GM23338 (cell line): ENCODE measurements at regions not wholly inside any gene's neighbourhood (a gene's known extent, or its start where the extent isn't known, plus 50 kb on each side); places are given as distances from the start of the nearest gene placed in this dataset.

Source experiments
- ATAC-seq: fragments of 200-7000 bp; cut with Tn5 transposase; 3 replicates; pipeline ENCODE4 v1.9.1; 2020
- DNase-seq: peaks from one replicate; pipeline ENCODE4 v3.0.0-alpha.2; 2015; ENCODE audit warnings: low spot score
- H2AFZ ChIP-seq: fragments of 200-600 bp; sonication (generic); 2 replicates; pipeline ENCODE4 v1.8.0; 2016; ENCODE audit warnings: antibody characterized with exemption, mild to moderate bottlenecking, moderate library complexity
- H3F3A ChIP-seq: fragments of 200-600 bp; sonication (generic); replicated peaks from 2 replicates; pipeline ENCODE4 v1.8.0; 2017; ENCODE audit warnings: antibody characterized with exemption, mixed run types, low read depth
- H3K27ac ChIP-seq: fragments of 200-600 bp; sonication (generic); 2 replicates; pipeline ENCODE4 v1.6.1; 2016; ENCODE audit warnings: low read depth
- H3K27me3 ChIP-seq: fragments of 200-600 bp; sonication (generic); 2 replicates; pipeline ENCODE4 v1.8.0; 2016; ENCODE audit warnings: mild to moderate bottlenecking, mixed run types, moderate library complexity; ENCODE audit not compliant: insufficient read depth
- H3K36me3 ChIP-seq: fragments of 200-600 bp; sonication (generic); 2 replicates; pipeline ENCODE4 v1.8.0; 2016; ENCODE audit warnings: mild to moderate bottlenecking; ENCODE audit not compliant: insufficient read depth
- H3K4me1 ChIP-seq: fragments of 200-600 bp; sonication (generic); 2 replicates; pipeline ENCODE4 v1.8.0; 2016; ENCODE audit warnings: mild to moderate bottlenecking, moderate library complexity; ENCODE audit not compliant: insufficient read depth
- H3K4me2 ChIP-seq: fragments of 200-600 bp; sonication (generic); 2 replicates; pipeline ENCODE4 v1.7.1; 2017; ENCODE audit warnings: mixed run types
- H3K4me3 ChIP-seq: fragments of 200-600 bp; sonication (generic); 2 replicates; pipeline ENCODE4 v1.6.1; 2016; ENCODE audit warnings: mixed run types
- H3K79me2 ChIP-seq: fragments of 200-600 bp; sonication (generic); replicated peaks from 2 replicates; pipeline ENCODE4 v1.8.0; 2017; ENCODE audit warnings: mild to moderate bottlenecking; ENCODE audit not compliant: insufficient read depth
- H3K9me2 ChIP-seq: fragments of 200-600 bp; sonication (generic); 2 replicates; pipeline ENCODE4 v1.8.0; 2017; ENCODE audit not compliant: insufficient read depth
- H4K20me1 ChIP-seq: fragments of 200-600 bp; sonication (generic); replicated peaks from 2 replicates; pipeline ENCODE4 v1.8.0; 2017; ENCODE audit warnings: mild to moderate bottlenecking; ENCODE audit not compliant: insufficient read depth
- H3K27ac Mint-ChIP-seq: 2 replicates; pipeline ENCODE4 v1.8.0; 2020; ENCODE audit warnings: inconsistent platforms, mild to moderate bottlenecking, moderate library complexity, mixed read lengths
- H3K27me3 Mint-ChIP-seq: 3 replicates; pipeline ENCODE4 v1.8.0; 2022; ENCODE audit warnings: low read depth, mild to moderate bottlenecking, moderate library complexity, mixed read lengths, inconsistent platforms; ENCODE audit not compliant: insufficient read depth, poor library complexity
- H3K36me3 Mint-ChIP-seq: 3 replicates; pipeline ENCODE4 v1.8.0; 2021; ENCODE audit warnings: low read depth, mild to moderate bottlenecking, inconsistent platforms, moderate library complexity, mixed read lengths
- H3K4me1 Mint-ChIP-seq: 3 replicates; pipeline ENCODE4 v1.8.0; 2020; ENCODE audit warnings: mild to moderate bottlenecking, inconsistent platforms, mixed read lengths
- H3K4me3 Mint-ChIP-seq: 3 replicates; pipeline ENCODE4 v1.8.0; 2021; ENCODE audit warnings: moderate library complexity, mild to moderate bottlenecking, inconsistent platforms, mixed read lengths
- H3K9me3 Mint-ChIP-seq: 3 replicates; pipeline ENCODE4 v1.8.0; 2020; ENCODE audit warnings: moderate library complexity, mild to moderate bottlenecking, inconsistent platforms, mixed read lengths
- CREB1 ChIP-seq: fragments of 250-450 bp; sonication (Bioruptor Pico); IDR thresholded peaks from 2 replicates; pipeline ENCODE4 v1.5.0; 2020; ENCODE audit warnings: low read depth, mild to moderate bottlenecking, moderate library complexity
- ETS1 ChIP-seq: IDR thresholded peaks from 2 replicates; pipeline ENCODE4 v1.6.1; 2016; ENCODE audit warnings: antibody characterized with exemption
- EZH2 ChIP-seq: fragments of 200-600 bp; sonication (generic); IDR thresholded peaks from one replicate; pipeline ENCODE4 v1.8.0; 2017; ENCODE audit warnings: antibody characterized with exemption, mild to moderate bottlenecking, low read depth; ENCODE audit not compliant: unreplicated experiment
- EZH2phosphoT487 ChIP-seq: fragments of 200-600 bp; sonication (generic); IDR thresholded peaks from one replicate; pipeline ENCODE4 v1.8.1; 2018; ENCODE audit warnings: antibody characterized with exemption; ENCODE audit not compliant: unreplicated experiment
- JUNB ChIP-seq: IDR thresholded peaks from one replicate; pipeline ENCODE4 v1.6.1; 2016; ENCODE audit warnings: antibody characterized with exemption; ENCODE audit not compliant: unreplicated experiment
- NANOG ChIP-seq: IDR thresholded peaks from 2 replicates; pipeline ENCODE4 v1.6.1; 2016; ENCODE audit warnings: antibody characterized with exemption, borderline replicate concordance
- POLR2AphosphoS5 ChIP-seq: IDR thresholded peaks from 2 replicates; pipeline ENCODE4 v1.6.1; 2016; ENCODE audit warnings: antibody characterized with exemption, low read depth
- STAT1 ChIP-seq: IDR thresholded peaks from one replicate; pipeline ENCODE4 v1.6.1; 2016; ENCODE audit warnings: antibody characterized with exemption; ENCODE audit not compliant: unreplicated experiment
- ZNF114 ChIP-seq: fragments of 250-450 bp; sonication (Bioruptor Pico); IDR thresholded peaks from 2 replicates; pipeline ENCODE4 v1.5.0; 2020; ENCODE audit warnings: mild to moderate bottlenecking, moderate library complexity
- ZNF331 ChIP-seq: fragments of 250-450 bp; sonication (Bioruptor Pico); IDR thresholded peaks from 2 replicates; pipeline ENCODE4 v1.5.0; 2020; ENCODE audit warnings: low read depth, mild to moderate bottlenecking, moderate library complexity
- ZNF462 ChIP-seq: fragments of 250-450 bp; sonication (Bioruptor Pico); IDR thresholded peaks from 2 replicates; pipeline ENCODE4 v1.5.0; 2020; ENCODE audit warnings: mild to moderate bottlenecking, moderate library complexity
- TF ChIP-seq, protein P1 (sequence below), 2 experiments: fragments of 200-600 bp in 1 of 2; sonication (generic) in 1 of 2; conservative IDR thresholded peaks; 2 replicates each; pipeline versions ENCODE4 v1.5.1 to v1.6.1; 2016 to 2017; ENCODE audit warnings: antibody characterized with exemption in 2 of 2, low read depth in 2 of 2, mild to moderate bottlenecking in 2 of 2, moderate library complexity in 1 of 2

- TF ChIP-seq ZNF331 (CRISPR knock-in tag): no peak
- no peak for TF ChIP-seq ETS1
- TF ChIP-seq STAT1: no peak
Measured at GRCh38 chr3:176959867-176960266, 237.4 kb downstream of the TBL1XR1 start (continued).

GRCh38 chr3:176958560-176958959 lies 238.7 kb downstream of the TBL1XR1 start:
- no peaks in the 10 kb centered on the region for H4K20me1 ChIP-seq
- ATAC-seq: no peak
- no peaks in the 10 kb centered on the region for H3K4me1 ChIP-seq
- DNase-seq: no peak
- Mint-ChIP-seq H3K27ac (no peak overlapping the region), H3K4me3 (no peak overlapping the region), H3K9me3 (peaks cover 4% of the 10 kb centered on the region; the same call in 1 of the 3 replicates), H3K27me3 (no peaks in the 10 kb centered on the region), H3K4me1 (0 out of 3 replicates have a peak, but pooled peaks cover 3% of the 10 kb centered on the region), H3K36me3 (no peaks in the 10 kb centered on the region)
- no peaks in the 10 kb centered on the region for H3K36me3 ChIP-seq
- no peak overlapping the region for H3K27ac ChIP-seq
- H3K79me2 ChIP-seq: no peaks in the 10 kb centered on the region
- H3K27me3 ChIP-seq: no peaks in the 10 kb centered on the region
- H3K4me3 ChIP-seq: no peak overlapping the region
- H3K4me2 ChIP-seq: no peak overlapping the region
- H2AFZ ChIP-seq: no peak overlapping the region
- H3K9me2 ChIP-seq: 0 out of 2 replicates have a peak, but pooled peaks cover 7% of the 10 kb centered on the region
- no peaks in the 10 kb centered on the region for H3F3A ChIP-seq
- TF ChIP-seq, protein P1, sequence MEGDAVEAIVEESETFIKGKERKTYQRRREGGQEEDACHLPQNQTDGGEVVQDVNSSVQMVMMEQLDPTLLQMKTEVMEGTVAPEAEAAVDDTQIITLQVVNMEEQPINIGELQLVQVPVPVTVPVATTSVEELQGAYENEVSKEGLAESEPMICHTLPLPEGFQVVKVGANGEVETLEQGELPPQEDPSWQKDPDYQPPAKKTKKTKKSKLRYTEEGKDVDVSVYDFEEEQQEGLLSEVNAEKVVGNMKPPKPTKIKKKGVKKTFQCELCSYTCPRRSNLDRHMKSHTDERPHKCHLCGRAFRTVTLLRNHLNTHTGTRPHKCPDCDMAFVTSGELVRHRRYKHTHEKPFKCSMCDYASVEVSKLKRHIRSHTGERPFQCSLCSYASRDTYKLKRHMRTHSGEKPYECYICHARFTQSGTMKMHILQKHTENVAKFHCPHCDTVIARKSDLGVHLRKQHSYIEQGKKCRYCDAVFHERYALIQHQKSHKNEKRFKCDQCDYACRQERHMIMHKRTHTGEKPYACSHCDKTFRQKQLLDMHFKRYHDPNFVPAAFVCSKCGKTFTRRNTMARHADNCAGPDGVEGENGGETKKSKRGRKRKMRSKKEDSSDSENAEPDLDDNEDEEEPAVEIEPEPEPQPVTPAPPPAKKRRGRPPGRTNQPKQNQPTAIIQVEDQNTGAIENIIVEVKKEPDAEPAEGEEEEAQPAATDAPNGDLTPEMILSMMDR (conservative IDR thresholded peaks at IDR 0.05; ENCODE audit: low read depth in 2 of 2): no peak
- TF ChIP-seq ETS1 (no peak), POLR2AphosphoS5 (no peak), STAT1 (no peak), EZH2 (no peak), CREB1 (CRISPR knock-in tag) (no peak), ZNF114 (CRISPR knock-in tag) (no peak), EZH2phosphoT487 (no peak), ZNF331 (CRISPR knock-in tag) (no peak), ZNF462 (CRISPR knock-in tag) (no peak), NANOG (no peak), JUNB (no peak)
